ENCODE measurements at regions not wholly inside any gene's neighbourhood (a gene's known extent, or its start where the extent isn't known, plus 50 kb on each side); places are given as distances from the start of the nearest gene placed in this dataset.

GRCh38 chr5:60280943-60281342 lies 387.4 kb upstream of the PDE4D start:
- TF ChIP-seq CTCF (conservative IDR thresholded peaks at IDR 0.05) (no peak), EZH2 (IDR thresholded peaks at IDR 0.05; ENCODE audit: low read depth) (no peak)
